Activated CD8-positive, alpha-beta T cell treated with anti-CD3 and anti-CD28 coated beads for 36 hours (primary cell): ENCODE measurements at regions not wholly inside any gene's neighbourhood (a gene's known extent, or its start where the extent isn't known, plus 50 kb on each side); places are given as distances from the start of the nearest gene placed in this dataset.

Source experiments
- ATAC-seq: fragments of 200-7000 bp; cut with Tn5 transposase; one replicate; pipeline ENCODE4 v1.10.0; 2021; ENCODE audit warnings: mild to moderate bottlenecking, moderate library complexity
- CTCF ChIA-PET: fragments of 350-600 bp; sonication (Branson Sonifier 250); formaldehyde crosslinking; loops from one replicate; lab custom pipeline; 2021; ENCODE audit warnings: antibody characterized with exemption; lab: Charles Lee
- POLR2A ChIA-PET: fragments of 350-600 bp; sonication (Branson Sonifier 250); formaldehyde crosslinking; loops from one replicate; lab custom pipeline; 2021; ENCODE audit warnings: antibody characterized with exemption; lab: Charles Lee
- DNase-seq: peaks from one replicate; pipeline ENCODE4 v3.0.0-alpha.2; 2020
- H3K27ac Mint-ChIP-seq: one replicate; pipeline ENCODE4 v1.8.0; 2021; ENCODE audit warnings: mild to moderate bottlenecking, mixed read lengths
- H3K27me3 Mint-ChIP-seq: one replicate; pipeline ENCODE4 v1.8.0; 2021; ENCODE audit warnings: mixed read lengths
- H3K36me3 Mint-ChIP-seq: one replicate; pipeline ENCODE4 v1.8.0; 2021; ENCODE audit warnings: low read depth, mixed read lengths
- H3K4me1 Mint-ChIP-seq: one replicate; pipeline ENCODE4 v1.8.0; 2021; ENCODE audit warnings: low read depth, mixed read lengths
- H3K4me3 Mint-ChIP-seq: one replicate; pipeline ENCODE4 v1.8.0; 2021; ENCODE audit warnings: mild to moderate bottlenecking, moderate library complexity, mixed read lengths
- H3K9me3 Mint-ChIP-seq: one replicate; pipeline ENCODE4 v1.8.0; 2021; ENCODE audit warnings: mixed read lengths
- intact Hi-C: fragments of 100-400 bp; cut with micrococcal nuclease; formaldehyde crosslinking; loops from one replicate; pipeline ENCODE4 v1.10.0; 2022
- TF ChIP-seq, protein P1 (sequence below): fragments of 200-600 bp; IDR thresholded peaks from one replicate; pipeline ENCODE4 v1.8.0; 2022; ENCODE audit warnings: antibody characterized with exemption, mild to moderate bottlenecking

GRCh38 chr1:106889059-106889458, 167.4 kb upstream of the PRMT6 start:
- TF ChIP-seq, protein P1, sequence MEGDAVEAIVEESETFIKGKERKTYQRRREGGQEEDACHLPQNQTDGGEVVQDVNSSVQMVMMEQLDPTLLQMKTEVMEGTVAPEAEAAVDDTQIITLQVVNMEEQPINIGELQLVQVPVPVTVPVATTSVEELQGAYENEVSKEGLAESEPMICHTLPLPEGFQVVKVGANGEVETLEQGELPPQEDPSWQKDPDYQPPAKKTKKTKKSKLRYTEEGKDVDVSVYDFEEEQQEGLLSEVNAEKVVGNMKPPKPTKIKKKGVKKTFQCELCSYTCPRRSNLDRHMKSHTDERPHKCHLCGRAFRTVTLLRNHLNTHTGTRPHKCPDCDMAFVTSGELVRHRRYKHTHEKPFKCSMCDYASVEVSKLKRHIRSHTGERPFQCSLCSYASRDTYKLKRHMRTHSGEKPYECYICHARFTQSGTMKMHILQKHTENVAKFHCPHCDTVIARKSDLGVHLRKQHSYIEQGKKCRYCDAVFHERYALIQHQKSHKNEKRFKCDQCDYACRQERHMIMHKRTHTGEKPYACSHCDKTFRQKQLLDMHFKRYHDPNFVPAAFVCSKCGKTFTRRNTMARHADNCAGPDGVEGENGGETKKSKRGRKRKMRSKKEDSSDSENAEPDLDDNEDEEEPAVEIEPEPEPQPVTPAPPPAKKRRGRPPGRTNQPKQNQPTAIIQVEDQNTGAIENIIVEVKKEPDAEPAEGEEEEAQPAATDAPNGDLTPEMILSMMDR, result no peak
- Mint-ChIP-seq H3K36me3 (no peaks in the 10 kb centered on the region), H3K27me3 (no peaks in the 10 kb centered on the region), H3K4me3 (no peak overlapping the region), H3K4me1 (no peaks in the 10 kb centered on the region), H3K27ac (no peak overlapping the region), H3K9me3 (no peaks in the 10 kb centered on the region)
- POLR2A ChIA-PET, result no interaction called here
- CTCF ChIA-PET, result no interaction called here
- ATAC-seq, result no peak
- no peak for DNase-seq
- intact Hi-C loops, result no loop called here

GRCh38 chr1:106889583-106889982, 166.9 kb upstream of the PRMT6 start:
- Mint-ChIP-seq H3K27ac (no peak overlapping the region), H3K9me3 (no peaks in the 10 kb centered on the region), H3K4me3 (no peak overlapping the region), H3K27me3 (no peaks in the 10 kb centered on the region), H3K4me1 (no peaks in the 10 kb centered on the region), H3K36me3 (no peaks in the 10 kb centered on the region)
- POLR2A ChIA-PET, result no interaction called here
- DNase-seq (no peak), ATAC-seq (no peak)
- CTCF ChIA-PET, result no interaction called here
- TF ChIP-seq, protein P1, result no peak
- intact Hi-C loops, result no loop called here

DNA sequence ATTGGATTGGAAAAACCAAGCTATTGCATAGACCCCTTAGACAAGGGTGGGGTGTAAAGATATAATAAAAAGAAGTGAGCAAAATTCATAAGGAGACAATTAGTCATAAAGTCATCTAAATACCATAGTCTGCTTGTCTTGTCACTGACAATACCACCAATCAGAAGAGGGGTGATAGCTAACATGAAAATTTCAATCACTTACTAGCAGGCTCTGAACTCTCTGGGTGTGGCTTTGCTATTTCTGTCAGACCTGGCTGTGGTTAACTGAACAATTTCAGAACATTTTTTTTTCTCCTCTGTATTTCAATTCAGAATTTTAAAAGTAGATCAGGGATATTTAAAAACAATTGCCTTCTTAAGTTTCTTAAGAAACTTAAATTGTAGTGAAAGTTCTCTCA, 158.5 kb upstream of the PRMT6 start:
- ChIA-PET POLR2A (no interaction called here), CTCF (no interaction called here)
- peaks cover 1% of the 10 kb centered on the region for H3K9me3 Mint-ChIP-seq
- no peaks in the 10 kb centered on the region for H3K36me3 Mint-ChIP-seq
- TF ChIP-seq, protein P1, result no peak
- DNase-seq (no peak), ATAC-seq (no peak)
- no peaks in the 10 kb centered on the region for H3K27me3 Mint-ChIP-seq
- H3K27ac Mint-ChIP-seq, result no peak overlapping the region
- intact Hi-C loops, result no loop called here
- H3K4me1 Mint-ChIP-seq, result no peaks in the 10 kb centered on the region
- no peak overlapping the region for H3K4me3 Mint-ChIP-seq

GRCh38 chr1:106899644-106900043, 156.8 kb upstream of the PRMT6 start:
- H3K27me3 Mint-ChIP-seq, result no peaks in the 10 kb centered on the region
- H3K36me3 Mint-ChIP-seq, result no peaks in the 10 kb centered on the region
- H3K9me3 Mint-ChIP-seq, result peaks cover 1% of the 10 kb centered on the region
- ATAC-seq (no peak), DNase-seq (no peak)
- CTCF ChIA-PET, result no interaction called here
- TF ChIP-seq, protein P1, result no peak
- intact Hi-C loops, result no loop called here
- POLR2A ChIA-PET, result no interaction called here
- H3K4me3 Mint-ChIP-seq, result no peak overlapping the region
- no peak overlapping the region for H3K27ac Mint-ChIP-seq
- no peaks in the 10 kb centered on the region for H3K4me1 Mint-ChIP-seq

- Mint-ChIP-seq H3K27me3 (no peaks in the 10 kb centered on the region), H3K36me3 (no peaks in the 10 kb centered on the region), H3K27ac (no peak overlapping the region), H3K4me1 (no peaks in the 10 kb centered on the region), H3K4me3 (no peak overlapping the region), H3K9me3 (peaks cover 1% of the 10 kb centered on the region)
- ChIA-PET CTCF (no interaction called here), POLR2A (no interaction called here)
- TF ChIP-seq, protein P1, result no peak
- no peak for DNase-seq
- intact Hi-C loops, result no loop called here
- no peak for ATAC-seq
These were observed 148.7 kb upstream of the PRMT6 start for GRCh38 chr1:106907795-106908194.
